ENCODE measurements at regions not wholly inside any gene's neighbourhood (a gene's known extent, or its start where the extent isn't known, plus 50 kb on each side); places are given as distances from the start of the nearest gene placed in this dataset.

DNA sequence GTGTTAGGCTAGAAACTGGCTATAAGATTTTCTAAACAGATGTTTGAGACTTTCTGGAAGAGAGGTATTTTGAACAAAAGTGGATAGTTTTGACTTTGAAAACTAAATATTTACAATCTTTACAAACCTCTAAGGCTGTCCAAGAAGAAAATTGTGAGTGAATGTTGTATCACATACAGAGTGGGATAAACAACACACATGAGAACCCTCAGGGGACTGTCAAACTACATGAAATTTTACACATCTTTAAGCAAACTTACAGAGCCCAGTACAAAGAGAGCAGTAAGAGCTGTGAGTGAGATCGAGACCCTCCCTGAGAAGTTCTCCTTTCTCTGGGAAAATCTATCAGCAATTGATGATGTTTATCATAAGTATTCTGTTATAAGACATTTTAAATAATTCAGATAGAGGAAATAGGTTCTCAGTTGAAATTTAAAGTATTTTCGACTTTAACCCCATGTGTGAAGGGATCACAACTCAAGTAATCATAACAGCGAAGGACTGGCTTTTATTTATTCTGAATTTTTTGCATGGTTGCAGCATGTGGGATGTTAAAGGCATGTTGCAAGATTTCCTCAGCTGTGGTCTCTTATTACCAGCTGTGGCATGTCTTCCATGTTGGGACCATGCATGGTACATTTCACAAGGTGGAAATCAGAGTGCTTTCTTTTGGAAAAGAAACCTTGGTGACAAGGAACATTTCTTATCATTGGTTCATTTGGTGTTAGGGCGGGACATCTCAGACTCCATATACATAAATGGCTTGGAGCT is 264.0 kb upstream of the PRICKLE1 start:
- DNase-seq, result no peak

DNA sequence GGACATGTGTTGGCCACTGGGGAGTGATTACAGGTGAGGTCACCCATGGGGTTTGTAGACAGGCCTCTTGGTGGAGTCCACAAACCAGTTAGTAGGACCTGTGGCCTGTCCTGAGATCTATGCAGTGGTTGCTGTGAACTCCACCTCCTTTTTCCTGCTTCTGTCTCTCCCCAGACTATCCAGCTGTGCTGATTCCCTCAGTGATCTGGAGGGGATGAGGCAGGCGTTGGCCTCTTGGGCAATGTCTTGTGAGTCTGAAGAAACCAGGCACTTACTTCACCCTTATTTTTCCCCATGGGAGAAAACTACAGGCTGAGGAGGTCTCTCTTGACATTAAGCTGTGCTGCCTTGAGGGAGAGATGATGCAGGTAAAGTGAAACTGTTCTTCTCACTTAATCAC is 257.2 kb upstream of the PRICKLE1 start:
- DNase-seq, result no peak

DNA sequence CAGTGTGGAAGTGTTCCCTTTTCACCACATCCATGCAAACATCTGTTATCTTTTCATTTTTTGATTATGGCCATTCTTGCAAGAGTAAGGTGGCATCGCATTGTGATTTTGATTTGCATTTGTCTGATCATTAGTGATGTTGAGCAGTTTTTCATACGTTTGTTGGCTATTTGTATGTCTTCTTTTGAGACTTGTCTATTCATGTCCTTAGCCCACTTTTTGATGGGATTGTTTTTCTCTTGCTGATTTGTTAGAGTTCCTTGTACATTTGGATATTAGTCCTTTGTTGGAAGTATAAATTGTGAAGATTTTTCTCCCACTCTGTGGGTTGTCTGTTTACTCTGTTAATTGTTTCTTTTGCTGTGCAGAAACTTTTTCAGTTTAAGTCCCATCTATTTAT is 244.5 kb upstream of the PRICKLE1 start:
- no peak for DNase-seq

DNA sequence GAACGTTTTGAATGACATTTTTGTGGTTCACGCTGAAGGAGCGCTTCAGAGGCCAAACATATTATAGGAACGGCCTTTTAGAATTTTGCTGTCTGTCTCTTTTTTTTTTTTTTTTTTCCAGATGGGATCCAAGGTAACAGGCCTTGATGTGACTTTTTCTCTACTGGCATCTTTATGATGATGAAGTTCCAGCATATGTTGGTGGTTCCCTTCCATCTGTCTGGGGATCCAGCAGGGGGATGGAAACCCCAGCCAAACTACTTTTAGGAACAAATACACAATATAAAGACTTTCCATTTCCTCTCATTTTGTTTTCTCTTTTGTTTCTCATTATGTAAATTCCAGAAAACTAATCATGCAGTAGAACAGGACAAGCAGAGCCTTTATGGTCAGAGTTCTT is 239.3 kb upstream of the PRICKLE1 start:
- DNase-seq, result no peak

DNA sequence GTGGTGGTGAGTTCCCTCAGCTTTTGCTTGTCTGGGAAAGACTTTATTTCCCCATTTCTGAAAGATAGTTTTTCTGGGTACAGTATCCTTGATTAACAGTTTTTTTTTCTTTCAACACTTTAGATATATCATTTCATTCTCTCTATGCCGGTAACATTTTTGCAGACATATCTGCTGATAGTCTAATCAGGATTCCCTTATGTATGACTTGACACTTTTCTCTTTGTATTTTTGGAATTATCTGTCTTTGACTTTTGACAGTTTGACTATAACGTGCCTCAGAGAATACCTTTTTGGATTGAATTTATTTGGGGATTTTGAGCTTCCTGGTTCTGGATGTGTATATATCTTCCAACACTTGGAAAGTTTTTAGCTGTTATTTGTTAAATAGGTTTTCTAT is 234.8 kb upstream of the PRICKLE1 start:
- DNase-seq, result no peak

DNA sequence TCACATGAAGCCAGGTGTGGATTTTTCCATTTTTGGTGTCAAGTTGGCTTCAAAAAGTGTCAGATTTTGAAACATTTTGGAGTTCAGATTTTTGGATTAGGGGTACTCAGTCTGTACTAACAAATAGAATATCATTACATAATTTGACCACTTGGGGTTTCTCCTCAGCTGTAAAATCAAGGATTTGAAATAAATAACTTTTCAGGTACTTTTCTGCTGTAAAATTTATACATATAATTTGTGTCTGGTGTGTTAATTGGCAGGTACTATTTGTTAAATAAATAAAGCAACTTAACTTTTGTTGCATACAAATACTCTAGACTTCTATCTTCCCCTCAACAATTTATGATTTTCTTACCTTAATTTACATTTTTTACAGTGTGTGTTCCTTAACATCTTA is 234.1 kb upstream of the PRICKLE1 start:
- no peak for DNase-seq

DNA sequence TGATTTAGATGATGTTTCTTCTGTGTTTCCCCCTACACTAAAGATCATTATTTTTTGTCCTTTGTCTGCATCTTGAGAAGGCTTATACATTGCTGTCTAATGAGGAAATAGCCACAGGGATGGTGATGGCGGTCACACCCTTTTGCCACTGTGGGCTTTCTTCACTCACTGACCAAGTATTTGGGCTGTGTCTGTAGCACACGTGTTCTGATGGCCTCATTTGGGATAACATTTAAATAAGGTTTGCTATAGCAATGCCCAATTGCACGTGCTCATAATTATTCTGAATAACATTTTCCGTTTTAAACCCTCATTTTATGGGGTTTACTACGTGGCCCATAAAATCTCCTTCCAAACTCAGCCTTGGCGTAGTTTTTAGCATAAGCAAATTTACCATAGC is 230.3 kb upstream of the PRICKLE1 start:
- DNase-seq, result peak in 1 of 3 experiments; percentile 37

DNA sequence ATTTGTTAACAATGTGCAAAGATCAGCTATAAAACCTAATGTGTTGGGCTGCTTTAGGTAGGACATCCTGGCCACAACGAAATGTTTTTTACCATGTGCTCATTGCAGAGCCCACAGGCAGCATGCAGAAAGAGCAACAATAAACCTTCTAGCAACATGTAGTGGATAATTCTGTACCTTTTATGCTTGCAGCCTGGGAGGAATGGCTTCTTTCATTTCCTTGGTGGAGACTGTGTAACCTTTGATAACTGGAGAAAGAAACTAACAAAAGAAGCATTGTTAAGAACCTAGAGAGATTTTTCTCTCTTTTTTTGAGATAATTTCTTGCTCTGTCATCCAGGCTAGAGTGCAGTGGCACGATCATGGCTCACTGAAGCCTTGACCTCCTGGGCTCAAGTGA is 225.5 kb upstream of the PRICKLE1 start:
- no peak for DNase-seq

DNA sequence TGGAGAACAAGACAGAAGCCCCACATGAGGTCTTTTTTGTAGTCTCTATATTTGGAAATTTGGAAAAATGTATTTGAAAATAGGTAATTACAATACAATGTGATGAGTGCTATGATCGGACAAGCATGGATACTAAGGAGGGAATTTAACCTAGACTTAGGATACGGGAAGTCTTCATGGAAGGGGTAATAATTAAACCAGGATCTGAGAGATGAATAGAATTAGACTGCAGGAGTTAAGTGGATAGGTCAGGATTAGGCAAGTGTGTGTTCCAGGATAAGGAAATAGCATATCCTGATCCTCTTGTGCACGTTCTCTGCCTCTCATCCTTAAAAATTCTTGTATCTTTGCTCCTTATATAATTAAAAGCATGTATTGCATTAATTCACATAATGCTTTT is 223.3 kb upstream of the PRICKLE1 start:
- DNase-seq, result no peak

DNA sequence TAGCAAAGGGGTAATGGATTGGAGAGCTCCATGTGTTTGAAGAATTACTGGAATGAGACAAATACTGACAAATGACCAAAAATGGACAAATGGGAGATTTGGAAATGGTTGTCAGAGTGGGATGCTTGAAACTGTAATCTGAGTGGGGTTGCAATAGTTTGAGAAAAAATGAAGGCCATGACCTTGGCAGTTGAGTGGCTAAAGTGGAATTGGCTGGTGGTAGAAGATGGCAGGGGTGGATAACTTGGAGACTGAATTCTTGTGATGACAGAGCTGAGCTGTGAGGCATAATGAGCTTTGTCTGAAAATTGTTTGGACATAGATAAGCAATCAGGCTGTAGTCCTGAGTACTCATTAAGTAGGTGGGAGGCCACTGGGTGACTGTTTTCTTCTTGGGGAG is 222.5 kb upstream of the PRICKLE1 start:
- no peak for DNase-seq

DNA sequence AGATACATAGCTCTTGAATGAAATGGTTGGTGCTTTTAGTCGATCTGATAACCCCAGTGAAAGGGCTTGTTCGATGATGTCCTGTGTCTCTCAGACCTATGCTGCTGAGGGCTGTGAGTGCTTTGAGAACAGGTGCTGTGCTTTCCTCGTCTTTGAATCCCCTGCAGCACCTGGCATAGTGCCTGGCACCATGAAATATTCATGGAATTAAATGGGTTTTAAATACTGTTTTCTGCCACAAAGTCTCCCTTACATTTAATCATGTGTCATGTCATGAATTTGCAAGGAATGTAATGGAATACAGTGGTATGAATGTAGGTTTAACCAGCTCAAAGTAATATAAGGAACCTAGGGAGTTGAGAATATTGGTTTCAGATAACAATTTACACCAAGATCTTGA is 220.5 kb upstream of the PRICKLE1 start:
- peak in 1 of 3 experiments; percentile 48 for DNase-seq

DNA sequence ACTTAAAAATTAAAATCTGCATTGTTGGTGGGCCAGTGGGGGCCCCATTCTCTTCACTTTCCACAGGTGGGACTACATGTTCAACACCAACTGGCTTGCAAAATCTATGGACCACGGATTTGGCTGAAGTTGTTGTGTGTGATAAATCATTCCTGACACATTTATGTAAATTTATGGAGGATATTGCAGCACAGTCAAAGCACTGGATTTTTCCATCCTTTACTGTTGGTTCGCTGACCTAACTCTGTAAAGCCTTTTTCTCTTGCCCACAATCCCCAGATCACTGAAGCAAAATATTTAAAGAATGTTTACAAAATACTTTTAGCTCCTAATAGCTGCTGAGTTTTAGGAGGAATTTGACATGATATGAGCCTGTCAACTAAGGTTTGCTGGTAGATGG is 219.7 kb upstream of the PRICKLE1 start:
- no peak for DNase-seq

DNA sequence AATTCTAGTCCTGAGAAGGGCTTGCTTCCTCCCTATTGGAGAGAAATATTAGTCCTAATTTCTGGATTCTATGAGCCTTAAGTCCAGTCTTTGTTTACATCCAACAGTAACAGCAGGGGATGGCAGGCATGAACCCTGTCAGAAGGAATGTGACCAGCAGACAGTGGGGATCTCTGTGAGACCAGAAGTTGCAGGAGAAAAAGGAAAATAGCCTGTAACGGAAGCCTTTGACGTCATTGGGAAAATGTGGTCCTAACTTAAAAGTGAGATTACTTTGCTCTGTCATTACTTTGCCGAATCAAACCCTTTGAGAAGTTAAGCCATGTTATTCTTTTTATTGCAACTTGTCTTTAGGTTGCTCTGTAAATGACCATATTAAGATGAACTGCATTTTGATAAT is 218.2 kb upstream of the PRICKLE1 start:
- DNase-seq, result no peak

DNA sequence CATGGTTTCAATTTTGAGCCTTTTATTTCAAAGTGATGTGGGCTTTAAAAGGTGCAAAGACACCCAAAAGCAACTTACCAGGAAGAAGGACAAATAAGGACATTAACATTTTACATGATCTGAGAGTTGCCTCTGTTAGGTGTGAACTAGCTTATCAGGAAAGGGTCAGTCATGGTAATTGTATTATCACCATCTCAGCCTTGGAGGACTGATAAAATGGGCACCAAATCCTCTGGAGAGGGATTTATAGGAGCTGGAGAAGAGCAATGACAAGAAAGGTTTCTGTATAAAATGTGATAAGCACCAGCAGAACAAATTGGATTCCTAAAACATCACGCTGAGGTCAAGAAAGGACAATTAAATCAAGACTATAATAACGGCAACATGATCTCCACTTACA is 217.7 kb upstream of the PRICKLE1 start:
- no peak for DNase-seq

DNA sequence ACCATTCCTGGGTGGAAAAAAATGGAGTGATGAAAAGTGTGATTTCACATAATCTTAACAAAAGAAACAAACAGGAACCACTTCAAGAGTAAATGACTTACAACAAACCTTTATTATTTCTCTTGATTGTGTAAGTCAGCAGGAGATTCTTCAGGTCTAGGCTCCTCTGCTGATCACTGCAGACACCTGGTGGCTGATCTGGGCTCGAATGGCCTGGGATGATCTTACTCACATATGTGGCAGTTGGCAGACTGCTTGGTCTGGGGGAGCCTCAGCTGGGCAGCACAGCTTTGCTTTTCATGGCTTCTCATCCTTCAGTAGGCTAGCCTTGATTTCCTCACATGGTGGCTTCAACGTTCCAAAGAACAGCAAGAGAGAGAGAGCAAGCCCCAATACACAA is 215.4 kb upstream of the PRICKLE1 start:
- DNase-seq, result no peak

DNA sequence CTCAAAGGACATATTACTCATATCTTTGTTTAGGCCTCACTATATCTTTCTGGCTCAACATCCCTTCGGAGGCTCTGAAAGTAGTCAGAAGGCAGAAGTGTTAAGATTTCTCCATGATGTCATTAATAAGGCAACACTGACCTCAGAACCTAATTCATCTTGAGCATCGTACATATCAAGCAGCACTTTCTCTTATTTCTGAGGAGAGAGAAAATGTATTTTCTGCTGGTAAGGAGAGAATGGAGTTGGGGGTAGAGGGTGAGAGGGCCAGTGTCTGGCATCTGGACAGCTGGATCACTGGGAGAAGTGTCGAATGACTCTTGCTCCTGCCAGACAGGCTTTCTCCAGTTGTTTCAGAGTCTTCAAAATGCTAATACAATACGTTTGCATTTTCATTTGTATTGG is 213.2 kb upstream of the PRICKLE1 start:
- no peak for DNase-seq

DNA sequence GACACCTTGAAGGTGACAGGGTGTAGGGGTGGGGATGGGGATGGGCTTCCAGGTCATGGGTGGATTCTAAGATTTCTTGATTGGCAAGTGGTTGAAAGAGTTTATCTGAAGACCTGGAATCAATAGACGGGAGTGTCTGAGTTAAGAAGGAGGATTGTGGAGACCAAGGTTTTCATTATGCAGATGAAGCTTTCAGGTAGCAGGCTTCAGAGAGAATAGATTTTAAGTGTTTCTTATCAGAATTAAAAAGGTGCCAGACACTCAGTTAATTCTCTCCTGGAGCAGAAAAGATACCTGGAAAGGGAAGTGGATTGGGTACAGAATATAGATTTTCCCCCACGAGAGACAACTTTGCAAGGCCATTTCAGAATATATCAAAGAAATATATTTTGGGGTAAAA is 211.7 kb upstream of the PRICKLE1 start:
- no peak for DNase-seq

DNA sequence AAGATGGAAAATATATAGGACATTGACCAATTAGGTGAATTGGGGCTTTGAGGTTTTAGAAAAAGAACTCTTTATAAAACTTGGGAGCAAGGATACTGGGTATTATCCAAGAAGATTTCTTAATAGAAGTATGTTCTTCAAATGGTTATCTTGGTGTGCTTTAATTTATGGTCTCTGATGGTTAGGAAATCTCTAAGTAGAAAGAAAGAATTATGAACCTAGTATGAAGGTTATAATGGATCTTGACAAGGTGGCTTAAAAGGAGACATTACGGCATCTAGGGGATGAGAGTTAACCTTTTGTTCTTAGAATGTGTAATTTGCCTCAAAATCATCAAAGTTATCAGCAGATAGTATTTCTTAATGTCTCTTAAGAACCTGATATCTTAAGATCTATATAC is 210.4 kb upstream of the PRICKLE1 start:
- no peak for DNase-seq

DNA sequence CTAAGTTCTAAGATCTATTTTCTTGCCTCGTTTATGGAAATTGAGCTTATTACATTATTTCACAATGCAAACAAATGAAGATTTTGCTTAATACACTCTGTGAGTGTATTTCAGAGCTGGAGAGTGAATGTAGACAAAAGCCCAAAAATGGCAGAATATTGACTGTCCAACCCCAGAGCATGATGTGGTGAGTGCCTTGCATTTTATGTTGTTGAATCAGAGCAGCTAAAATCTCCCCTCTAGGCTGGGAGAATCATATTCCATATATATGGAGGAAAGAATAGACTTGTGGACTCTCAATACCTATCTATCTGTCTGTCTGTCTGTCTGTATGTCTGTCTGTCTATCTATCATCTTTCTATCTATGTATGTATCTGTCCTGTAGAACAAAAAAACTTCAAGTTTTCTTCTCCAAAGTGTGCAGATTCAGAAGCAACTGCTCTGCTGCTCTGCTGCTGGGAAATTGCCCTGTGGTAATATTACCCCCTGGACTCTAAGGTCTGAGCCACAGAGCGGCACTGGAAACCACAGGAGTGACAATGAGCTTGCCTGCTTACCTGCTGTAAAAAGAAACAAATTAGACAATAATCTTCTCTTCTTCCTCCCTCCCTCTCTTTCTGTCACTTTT is 209.4 kb upstream of the PRICKLE1 start:
- no peak for DNase-seq

DNA sequence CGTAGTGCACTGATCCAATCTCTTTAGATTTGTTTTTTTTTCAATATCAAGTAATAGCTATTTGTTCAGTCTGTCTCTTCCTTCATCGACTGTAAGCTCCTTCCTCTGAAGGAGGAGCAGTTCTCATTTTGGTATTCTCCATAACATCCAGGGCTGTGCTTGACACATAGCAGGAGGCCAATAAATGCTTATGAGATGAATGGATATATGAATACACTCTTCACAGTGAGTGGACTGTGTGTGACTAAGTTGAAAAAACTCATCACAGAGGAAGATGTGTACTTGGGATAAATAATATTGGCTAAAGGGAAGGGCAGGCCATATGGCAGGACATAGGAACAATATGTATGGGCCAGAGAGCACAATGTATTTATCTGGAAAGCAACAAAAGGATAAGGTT is 205.3 kb upstream of the PRICKLE1 start:
- DNase-seq, result no peak

DNA sequence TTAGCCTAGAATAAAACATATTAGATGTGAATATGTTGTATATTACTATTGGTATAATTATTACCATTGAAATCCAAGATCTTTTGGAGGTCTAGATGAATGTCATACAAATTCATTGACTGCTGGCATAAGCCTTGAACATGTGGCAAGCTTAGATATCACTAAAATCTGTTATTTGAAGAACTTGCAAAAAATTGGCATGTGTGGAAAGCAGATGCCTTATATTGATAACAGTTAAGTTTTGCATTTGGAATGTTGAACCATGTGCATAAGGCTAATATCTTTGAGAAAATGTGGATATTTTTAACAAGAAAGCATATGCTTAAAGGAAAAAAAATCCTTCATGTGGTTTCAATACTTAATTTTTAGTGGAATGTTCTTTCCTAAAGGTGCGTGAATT is 203.6 kb upstream of the PRICKLE1 start:
- no peak for DNase-seq

DNA sequence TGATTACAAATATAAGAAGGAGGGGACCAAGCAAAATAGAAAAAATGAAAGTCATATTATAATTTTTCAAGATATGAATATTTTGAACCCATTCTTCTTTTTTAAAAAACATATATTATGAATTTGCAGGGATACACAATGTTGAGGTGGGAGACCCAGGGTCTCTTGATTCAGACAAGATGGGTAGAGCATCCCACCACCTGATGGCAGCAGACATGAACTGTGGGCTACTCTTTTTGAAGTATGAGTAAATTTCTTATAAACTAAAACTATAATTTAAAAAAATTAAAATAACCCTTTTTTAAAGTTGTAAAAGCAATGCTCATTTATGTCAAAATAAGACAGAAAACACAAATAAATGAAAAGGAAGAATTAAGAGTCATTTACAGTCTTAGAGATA is 202.7 kb upstream of the PRICKLE1 start:
- no peak for DNase-seq

DNA sequence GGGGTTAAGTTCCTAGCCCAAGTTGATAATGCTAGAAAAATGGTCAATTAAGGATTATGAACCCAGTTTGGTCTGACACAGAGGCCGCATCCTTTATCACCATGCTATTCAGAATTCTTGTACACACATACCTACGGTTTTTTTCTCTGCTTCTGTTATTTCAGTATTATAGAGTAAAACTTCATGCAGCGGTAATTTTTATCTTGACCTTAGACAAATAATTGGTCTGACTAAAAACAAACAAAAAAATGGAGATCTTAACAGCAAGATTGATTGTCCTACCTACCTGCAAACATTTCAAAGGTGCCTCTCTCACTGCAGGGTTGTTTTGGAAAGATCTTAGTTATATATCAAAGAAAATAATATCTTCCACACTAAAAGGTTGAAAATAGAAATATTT is 201.9 kb upstream of the PRICKLE1 start:
- no peak for DNase-seq

DNA sequence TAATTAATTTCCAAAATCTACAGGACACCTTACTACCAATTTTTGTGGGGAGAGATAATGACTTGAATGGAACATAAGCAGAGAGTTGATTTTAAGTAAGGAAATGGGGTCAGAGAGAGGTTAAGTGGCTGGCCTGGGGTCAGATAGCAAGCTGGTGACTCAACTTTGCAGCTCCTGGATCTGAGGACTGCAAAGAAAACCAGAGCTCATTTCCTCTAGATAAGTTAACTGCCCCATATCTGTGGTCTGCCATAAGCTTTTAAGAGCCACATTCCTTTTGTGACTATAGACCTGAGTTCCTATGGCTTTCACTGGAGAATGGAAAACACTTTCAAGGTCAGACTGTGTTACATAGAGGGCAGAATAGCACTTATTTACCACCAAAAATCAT is 201.2 kb upstream of the PRICKLE1 start:
- no peak for DNase-seq
